PFSK-1 (cell line): ENCODE measurements at regions not wholly inside any gene's neighbourhood (a gene's known extent, or its start where the extent isn't known, plus 50 kb on each side); places are given as distances from the start of the nearest gene placed in this dataset.

Experiments used
- POLR2AphosphoS5 ChIP-seq: IDR thresholded peaks from 2 replicates; pipeline ENCODE4 v1.6.1; 2012; ENCODE audit warnings: low read depth, mild to moderate bottlenecking, control low read depth, low read length, moderate library complexity
- TAF1 ChIP-seq: IDR thresholded peaks from 2 replicates; pipeline ENCODE4 v1.6.1; 2012; ENCODE audit warnings: low read length, control low read depth, borderline replicate concordance; ENCODE audit not compliant: insufficient read depth

GRCh38 chr2:226088366-226088674 lies 688.8 kb downstream of the NYAP2 start:
- TF ChIP-seq TAF1: no peak
- no peak for TF ChIP-seq POLR2AphosphoS5
